ENCODE measurements at regions not wholly inside any gene's neighbourhood (a gene's known extent, or its start where the extent isn't known, plus 50 kb on each side); places are given as distances from the start of the nearest gene placed in this dataset.

- H3K4me3 ChIP-seq (ENCODE audit: low read depth, low read length): no peak overlapping the region
- 0 out of 2 replicates have a peak, but pooled peaks have one; percentile 5 for TF ChIP-seq CTCF (IDR thresholded peaks at IDR 0.05; ENCODE audit: control insufficient read depth, extremely low read depth, insufficient read depth)
- DNase-seq (ENCODE audit: low read depth): no peak
These were observed 127.9 kb upstream of the MON1B start for GRCh38 chr16:77062878-77063675.

GRCh38 chr16:77063676-77064016 is 127.3 kb upstream of the MON1B start:
- peak; percentile 63 for DNase-seq (ENCODE audit: low read depth)
- H3K4me3 ChIP-seq (ENCODE audit: low read depth, low read length): no peak overlapping the region
- TF ChIP-seq CTCF (IDR thresholded peaks at IDR 0.05; ENCODE audit: control insufficient read depth, extremely low read depth, insufficient read depth): no peak

- H3K4me3 ChIP-seq (ENCODE audit: low read depth, low read length): no peak overlapping the region
- no peak for DNase-seq (ENCODE audit: low read depth)
- no peak for TF ChIP-seq CTCF (IDR thresholded peaks at IDR 0.05; ENCODE audit: control insufficient read depth, extremely low read depth, insufficient read depth)
These were observed 127.0 kb upstream of the MON1B start for GRCh38 chr16:77064037-77064436.

GRCh38 chr16:77066896-77067496 is 124.0 kb upstream of the MON1B start:
- TF ChIP-seq CTCF (IDR thresholded peaks at IDR 0.05; ENCODE audit: control insufficient read depth, extremely low read depth, insufficient read depth): no peak
- DNase-seq (ENCODE audit: low read depth): no peak
- no peak overlapping the region for H3K4me3 ChIP-seq (ENCODE audit: low read depth, low read length)

- no peak overlapping the region for H3K4me3 ChIP-seq (ENCODE audit: low read depth, low read length)
- TF ChIP-seq CTCF (IDR thresholded peaks at IDR 0.05; ENCODE audit: control insufficient read depth, extremely low read depth, insufficient read depth): no peak
- no peak for DNase-seq (ENCODE audit: low read depth)
These were observed 123.1 kb upstream of the MON1B start for GRCh38 chr16:77067900-77068299.

- H3K4me3 ChIP-seq (ENCODE audit: low read depth, low read length): no peak overlapping the region
- TF ChIP-seq CTCF (IDR thresholded peaks at IDR 0.05; ENCODE audit: control insufficient read depth, extremely low read depth, insufficient read depth): no peak
- DNase-seq (ENCODE audit: low read depth): no peak
These were observed 122.6 kb upstream of the MON1B start for GRCh38 chr16:77068402-77068801.
